Cardiac fibroblast (primary cell): ENCODE measurements at regions not wholly inside any gene's neighbourhood (a gene's known extent, or its start where the extent isn't known, plus 50 kb on each side); places are given as distances from the start of the nearest gene placed in this dataset.

Experiments
- DNase-seq, 2 donors: peaks; one replicate each; pipeline versions ENCODE4 v3.0.0 to v3.0.0-alpha.2; 2010; ENCODE audit warnings: low read depth in 2 of 2
- H3K4me3 ChIP-seq, 2 donors: replicated peaks in 1 of 2; 1 replicate in 1 of 2; 2 replicates in 1 of 2; pipeline ENCODE4 v1.5.1; 2011; ENCODE audit warnings: low read depth in 2 of 2, low read length in 2 of 2, mild to moderate bottlenecking in 2 of 2, moderate library complexity in 1 of 2
- CTCF ChIP-seq: IDR thresholded peaks from one replicate; pipeline ENCODE4 v1.5.1; 2011; ENCODE audit warnings: low read depth, mild to moderate bottlenecking, low read length, inconsistent platforms

- H3K4me3 ChIP-seq = no peak overlapping the region
- no peak for TF ChIP-seq CTCF
- DNase-seq = no peak
Observed at GRCh38 chr5:4855036-4855435, 285.1 kb upstream of the ADAMTS16 start.

- no peak for TF ChIP-seq CTCF
- no peak overlapping the region for H3K4me3 ChIP-seq
- no peak for DNase-seq
Observed at GRCh38 chr5:4855880-4856279, 284.2 kb upstream of the ADAMTS16 start.

- DNase-seq = no peak
- TF ChIP-seq CTCF = no peak
- no peak overlapping the region for H3K4me3 ChIP-seq
Observed at GRCh38 chr5:4857761-4858160, 282.4 kb upstream of the ADAMTS16 start.

- H3K4me3 ChIP-seq = no peak overlapping the region
- TF ChIP-seq CTCF = no peak
- DNase-seq = no peak
Observed at GRCh38 chr5:4859500-4860235, 280.5 kb upstream of the ADAMTS16 start.

- no peak for TF ChIP-seq CTCF
- H3K4me3 ChIP-seq = no peak overlapping the region
- DNase-seq = no peak
Observed at GRCh38 chr5:4860631-4861030, 279.5 kb upstream of the ADAMTS16 start.

GRCh38 chr5:4862500-4862899 is 277.6 kb upstream of the ADAMTS16 start:
- H3K4me3 ChIP-seq = no peak overlapping the region
- peak; percentile 42 for TF ChIP-seq CTCF
- peak; percentile 58 to 64 for DNase-seq
